ENCODE measurements at regions not wholly inside any gene's neighbourhood (a gene's known extent, or its start where the extent isn't known, plus 50 kb on each side); places are given as distances from the start of the nearest gene placed in this dataset.

GRCh38 chr7:13155188-13155587, 467.8 kb downstream of the ARL4A start:
- SMC1A ChIA-PET (ENCODE audit: uncharacterized antibody, unreplicated experiment), result interaction anchor here (1.0 kb wide), 1 partner anchor 44 kb away, joined by 3 read pairs; no protein-coding TSS in a partner anchor
- ATAC-seq (no peak), DNase-seq (ENCODE audit: low read depth, low spot score) (no peak), FAIRE-seq (no peak)
- Histone ChIP-seq H3K27me3 (replicated peaks in 1 of 2; ENCODE audit: control insufficient read depth in 2 of 2, insufficient read depth in 2 of 2, low read length in 1 of 2) (no peaks in the 10 kb centered on the region), H3K27ac (ENCODE audit: control insufficient read depth, insufficient read depth) (no peak overlapping the region), H3K79me2 (ENCODE audit: control insufficient read depth, insufficient read depth, low read length) (no peaks in the 10 kb centered on the region), H3K9me3 (replicated peaks; ENCODE audit: control insufficient read depth, insufficient read depth, low read length) (no peaks in the 10 kb centered on the region), H3K4me3 (no peak overlapping the region), H2AFZ (ENCODE audit: control insufficient read depth, low read depth, low read length) (no peak overlapping the region), H3K9ac (ENCODE audit: control insufficient read depth, insufficient read depth, low read length) (no peak overlapping the region), H4K20me1 (ENCODE audit: control insufficient read depth, insufficient read depth) (no peaks in the 10 kb centered on the region), H3K36me3 (ENCODE audit: control insufficient read depth in 2 of 2, insufficient read depth in 2 of 2, low read length in 1 of 2) (no peaks in the 10 kb centered on the region), H3K4me1 (ENCODE audit: control insufficient read depth, insufficient read depth, low read length) (no peaks in the 10 kb centered on the region), H3K4me2 (ENCODE audit: control insufficient read depth, insufficient read depth) (no peak overlapping the region)
- POLR2A ChIA-PET, result no interaction called here
- CTCF ChIA-PET, result interaction anchor here (1.5 kb wide), 1 partner anchor 10 kb away, joined by 3 read pairs; no protein-coding TSS in a partner anchor
- in situ Hi-C loops (cut with MboI), result no loop called here
- RAD21 ChIA-PET (ENCODE audit: unreplicated experiment), result no interaction called here
- intact Hi-C loops (cut with micrococcal nuclease; ENCODE audit: unreplicated experiment), result no loop called here
- BruUV-seq (replicated peaks), result no TSS peak
- whole genome bisulfite sequencing (ENCODE audit: insufficient coverage, insufficient replicate concordance, low lambda C conversion rate, missing lambda C conversion rate), result 0% methylated on average over 1 of the region's 1 CpG
- TF ChIP-seq KAT2A (conservative IDR thresholded peaks at IDR 0.05; ENCODE audit: control insufficient read depth, low read depth, low read length), result no peak
- TF ChIP-seq HDAC6 (IDR thresholded peaks at IDR 0.05; ENCODE audit: unreplicated experiment), result no peak
- no peak for TF ChIP-seq KLF5 (IDR thresholded peaks at IDR 0.05; ENCODE audit: partially characterized antibody)
- no peak for TF ChIP-seq CBFB (IDR thresholded peaks at IDR 0.05; ENCODE audit: low read depth)
- TF ChIP-seq YBX1 (IDR thresholded peaks at IDR 0.05), result no peak
- TF ChIP-seq RELB (IDR thresholded peaks at IDR 0.05; ENCODE audit: low read depth), result no peak
- TF ChIP-seq IRF4 (IDR thresholded peaks at IDR 0.05; ENCODE audit: low read depth, low read length), result no peak
- TF ChIP-seq USF1 (IDR thresholded peaks at IDR 0.05; ENCODE audit: borderline replicate concordance, extremely low read length, insufficient read depth, low read depth, low read length), result no peak
- no peak for TF ChIP-seq TCF3 (IDR thresholded peaks at IDR 0.05; ENCODE audit: borderline replicate concordance, insufficient read depth, low read depth, low read length)
- TF ChIP-seq SIX5 (IDR thresholded peaks at IDR 0.05; ENCODE audit: low read depth, low read length, severe bottlenecking), result no peak
- TF ChIP-seq CHD1 (IDR thresholded peaks at IDR 0.05; ENCODE audit: low read depth, low read length), result no peak
- TF ChIP-seq SP1 (IDR thresholded peaks at IDR 0.05; ENCODE audit: low read depth, low read length), result no peak
- TF ChIP-seq BHLHE40 (IDR thresholded peaks at IDR 0.05; ENCODE audit: borderline replicate concordance in 1 of 2, low read depth in 2 of 2, low read length in 1 of 2), result no peak

All from GM12878 (cell line).